B cell (primary cell): ENCODE measurements at regions not wholly inside any gene's neighbourhood (a gene's known extent, or its start where the extent isn't known, plus 50 kb on each side); places are given as distances from the start of the nearest gene placed in this dataset.

Experiments
- ATAC-seq: fragments of 200-7000 bp; cut with Tn5 transposase; one replicate; pipeline ENCODE4 v1.10.0; 2021; ENCODE audit warnings: low read depth, mild to moderate bottlenecking, moderate number of reproducible peaks, moderate library complexity
- CTCF ChIA-PET: fragments of 350-600 bp; sonication (Branson Sonifier 250); formaldehyde crosslinking; loops from one replicate; lab custom pipeline; 2021; ENCODE audit warnings: antibody characterized with exemption, inconsistent platforms; lab: Charles Lee
- POLR2A ChIA-PET: fragments of 350-600 bp; sonication (Branson Sonifier 250); formaldehyde crosslinking; loops from one replicate; lab custom pipeline; 2021; ENCODE audit warnings: antibody characterized with exemption; lab: Charles Lee
- DNase-seq: peaks from one replicate; pipeline ENCODE4 v3.0.0; 2013
- H2AFZ ChIP-seq: 2 replicates; pipeline ENCODE4 v1.6.1; 2012; ENCODE audit warnings: mild to moderate bottlenecking, low read depth, low read length; ENCODE audit not compliant: insufficient read depth, poor library complexity, severe bottlenecking
- H3K27ac ChIP-seq, 2 donors: 1 replicate in 1 of 2; 2 replicates in 1 of 2; pipeline ENCODE4 v1.5.1; 2012 to 2013; ENCODE audit warnings: low read length in 2 of 2, mild to moderate bottlenecking in 2 of 2, moderate library complexity in 1 of 2
- H3K27me3 ChIP-seq, 4 experiments: fragments of 200-600 bp in 1 of 4; sonication (generic) in 1 of 4; replicated peaks in 1 of 4; 1 replicate in 2 of 4; 2 replicates in 2 of 4; pipeline versions ENCODE4 v1.6.1 to v1.7.0; 2013 to 2016; ENCODE audit warnings: low read length in 3 of 4, mild to moderate bottlenecking in 2 of 4, mixed read lengths in 1 of 4, moderate library complexity in 1 of 4; ENCODE audit not compliant: insufficient read depth in 4 of 4, control insufficient read depth in 3 of 4; ENCODE audit errors: control extremely low read depth in 1 of 4
- H3K36me3 ChIP-seq, 2 experiments: replicated peaks in 1 of 2; 1 replicate in 1 of 2; 2 replicates in 1 of 2; pipeline versions ENCODE4 v1.6.1 to v1.7.1; 2013; ENCODE audit warnings: low read length in 1 of 2; ENCODE audit not compliant: insufficient read depth in 2 of 2, control insufficient read depth in 1 of 2; ENCODE audit errors: control extremely low read depth in 1 of 2, extremely low read depth in 1 of 2
- H3K4me1 ChIP-seq, 2 donors: fragments of 200-600 bp in 1 of 2; sonication (generic) in 1 of 2; 1 replicate in 1 of 2; 2 replicates in 1 of 2; pipeline versions ENCODE4 v1.5.1 to v1.6.1; 2013 to 2017; ENCODE audit warnings: low read length in 2 of 2; ENCODE audit not compliant: control insufficient read depth in 2 of 2, insufficient read depth in 2 of 2
- H3K4me2 ChIP-seq: replicated peaks from 2 replicates; pipeline ENCODE3; 2012; ENCODE audit warnings: mild to moderate bottlenecking, low read depth, low read length; ENCODE audit not compliant: poor library complexity, severe bottlenecking
- H3K4me3 ChIP-seq, 5 experiments: fragments of 200-600 bp in 1 of 5; sonication (generic) in 1 of 5; 1 replicate in 3 of 5; 2 replicates in 2 of 5; pipeline versions ENCODE4 v1.5.1 to v1.7.0; 2011 to 2016; ENCODE audit warnings: low read length in 4 of 5, mild to moderate bottlenecking in 4 of 5, low read depth in 2 of 5, control low read depth in 1 of 5, moderate library complexity in 1 of 5; ENCODE audit not compliant: insufficient read depth in 1 of 5; ENCODE audit errors: control extremely low read depth in 1 of 5, extremely low read depth in 1 of 5
- H3K79me2 ChIP-seq: fragments of 200-600 bp; sonication (generic); one replicate; pipeline ENCODE4 v1.6.0; 2016; ENCODE audit warnings: low read length; ENCODE audit not compliant: control insufficient read depth, insufficient read depth
- H3K9ac ChIP-seq: fragments of 200-600 bp; sonication (generic); 2 replicates; pipeline ENCODE4 v1.6.1; 2017; ENCODE audit warnings: mild to moderate bottlenecking, low read length, moderate library complexity
- H3K9me3 ChIP-seq, 3 donors: one replicate each; pipeline versions ENCODE4 v1.6.1 to v1.7.1; 2013; ENCODE audit warnings: low read length in 2 of 3; ENCODE audit not compliant: control insufficient read depth in 2 of 3, insufficient read depth in 1 of 3; ENCODE audit errors: control extremely low read depth in 1 of 3
- H4K20me1 ChIP-seq: 2 replicates; pipeline ENCODE4 v1.6.0; 2012; ENCODE audit warnings: mild to moderate bottlenecking, low read length; ENCODE audit not compliant: insufficient read depth, control insufficient read depth, poor library complexity, severe bottlenecking
- H3K27ac Mint-ChIP-seq: one replicate; pipeline ENCODE4 v1.8.0; 2021; ENCODE audit warnings: mixed read lengths
- H3K27me3 Mint-ChIP-seq: one replicate; pipeline ENCODE4 v1.8.0; 2021; ENCODE audit warnings: mixed read lengths
- H3K4me1 Mint-ChIP-seq: one replicate; pipeline ENCODE4 v1.8.0; 2021; ENCODE audit warnings: mixed read lengths
- H3K4me3 Mint-ChIP-seq: one replicate; pipeline ENCODE4 v1.8.0; 2021; ENCODE audit warnings: mixed read lengths
- H3K9me3 Mint-ChIP-seq: one replicate; pipeline ENCODE4 v1.8.0; 2022; ENCODE audit warnings: mixed read lengths; ENCODE audit not compliant: insufficient read depth
- CTCF ChIP-seq: fragments of 200-600 bp; IDR thresholded peaks from one replicate; pipeline ENCODE4 v1.8.0; 2022; ENCODE audit warnings: antibody characterized with exemption, mild to moderate bottlenecking
- EZH2 ChIP-seq: IDR thresholded peaks from 2 replicates; pipeline ENCODE4 v1.6.1; 2012; ENCODE audit warnings: borderline replicate concordance, low read depth, mild to moderate bottlenecking, moderate library complexity, low read length; ENCODE audit not compliant: insufficient read depth, poor library complexity, severe bottlenecking
- WGBS: methylation state at CpG from one replicate; pipeline ENCODE4 v1.1.5; 2013; ENCODE audit warnings: missing lambda C conversion rate; ENCODE audit not compliant: insufficient coverage; 5-methylcytosine and 5-hydroxymethylcytosine counted together
- intact Hi-C: fragments of 100-400 bp; cut with micrococcal nuclease; formaldehyde crosslinking; loops from one replicate; pipeline ENCODE4 v1.10.0; 2022

GRCh38 chr9:118439441-118439840 lies 735.2 kb downstream of the TLR4 start:
- Mint-ChIP-seq H3K9me3 (no peaks in the 10 kb centered on the region), H3K27ac (no peak overlapping the region), H3K27me3 (no peaks in the 10 kb centered on the region), H3K4me3 (no peak overlapping the region), H3K4me1 (no peaks in the 10 kb centered on the region)
- H2AFZ ChIP-seq, result no peak overlapping the region
- no peaks in the 10 kb centered on the region for H3K79me2 ChIP-seq
- ChIA-PET CTCF (no interaction called here), POLR2A (no interaction called here)
- DNase-seq, result no peak
- H3K4me1 ChIP-seq, result no peaks in the 10 kb centered on the region
- ATAC-seq, result no peak
- H3K36me3 ChIP-seq, result no peaks in the 10 kb centered on the region
- intact Hi-C loops, result no loop called here
- no peaks in the 10 kb centered on the region for H3K9me3 ChIP-seq
- H3K9ac ChIP-seq, result no peak overlapping the region
- no peaks in the 10 kb centered on the region for H3K27me3 ChIP-seq
- no peaks in the 10 kb centered on the region for H4K20me1 ChIP-seq
- no peak overlapping the region for H3K4me2 ChIP-seq
- H3K27ac ChIP-seq, result no peak overlapping the region
- no CpG with 5 or more reads among the region's 4 CpGs for WGBS
- H3K4me3 ChIP-seq, result no peak overlapping the region
- TF ChIP-seq EZH2 (no peak), CTCF (no peak)

GRCh38 chr9:118444403-118444802 lies 740.2 kb downstream of the TLR4 start:
- TF ChIP-seq CTCF, result no peak
- no peak for TF ChIP-seq EZH2
- Histone ChIP-seq H3K9me3 (no peaks in the 10 kb centered on the region), H3K4me2 (no peak overlapping the region), H3K9ac (no peak overlapping the region), H2AFZ (no peak overlapping the region), H3K4me3 (no peak overlapping the region), H3K79me2 (no peaks in the 10 kb centered on the region), H3K36me3 (no peaks in the 10 kb centered on the region), H3K27me3 (no peaks in the 10 kb centered on the region), H3K27ac (no peak overlapping the region), H3K4me1 (no peaks in the 10 kb centered on the region), H4K20me1 (no peaks in the 10 kb centered on the region)
- H3K9me3 Mint-ChIP-seq, result no peaks in the 10 kb centered on the region
- DNase-seq (no peak), ATAC-seq (no peak)
- WGBS, result no CpG with 5 or more reads among the region's 5 CpGs
- H3K4me3 Mint-ChIP-seq, result no peak overlapping the region
- H3K27ac Mint-ChIP-seq, result no peak overlapping the region
- CTCF ChIA-PET, result no interaction called here
- intact Hi-C loops, result no loop called here
- POLR2A ChIA-PET, result no interaction called here
- H3K4me1 Mint-ChIP-seq, result no peaks in the 10 kb centered on the region
- no peaks in the 10 kb centered on the region for H3K27me3 Mint-ChIP-seq
